BJ (cell line): ENCODE measurements at regions not wholly inside any gene's neighbourhood (a gene's known extent, or its start where the extent isn't known, plus 50 kb on each side); places are given as distances from the start of the nearest gene placed in this dataset.

Source experiments
- CTCF ChIA-PET: fragments of 350-600 bp; formaldehyde crosslinking; extraction: SDS; loops from one replicate; lab custom pipeline; 2021; ENCODE audit warnings: antibody characterized with exemption, inconsistent platforms; lab: Yijun Ruan, JAX
- POLR2A ChIA-PET: fragments of 300-600 bp; sonication (Branson Sonifier 250); formaldehyde crosslinking; extraction: SDS; loops from one replicate; lab custom pipeline; 2021; ENCODE audit warnings: antibody characterized with exemption; lab: Charles Lee
- DNase-seq: peaks from one replicate; pipeline ENCODE4 v3.0.0-alpha.2; 2011; ENCODE audit warnings: low read depth
- H3K27me3 ChIP-seq: 2 replicates; pipeline ENCODE4 v1.6.0; 2011; ENCODE audit warnings: low read length; ENCODE audit not compliant: control insufficient read depth, insufficient read depth
- H3K36me3 ChIP-seq: 2 replicates; pipeline ENCODE4 v1.5.1; 2011; ENCODE audit warnings: low read length; ENCODE audit not compliant: control insufficient read depth, insufficient read depth
- H3K4me3 ChIP-seq: 2 replicates; pipeline ENCODE4 v1.5.1; 2011; ENCODE audit warnings: low read depth, mild to moderate bottlenecking, control low read depth, low read length
- TF ChIP-seq, protein P1 (sequence below): IDR thresholded peaks from 2 replicates; pipeline ENCODE4 v1.5.1; 2011; ENCODE audit warnings: low read depth, mild to moderate bottlenecking, control low read depth, inconsistent platforms, low read length, moderate library complexity; ENCODE audit not compliant: insufficient read depth

DNA sequence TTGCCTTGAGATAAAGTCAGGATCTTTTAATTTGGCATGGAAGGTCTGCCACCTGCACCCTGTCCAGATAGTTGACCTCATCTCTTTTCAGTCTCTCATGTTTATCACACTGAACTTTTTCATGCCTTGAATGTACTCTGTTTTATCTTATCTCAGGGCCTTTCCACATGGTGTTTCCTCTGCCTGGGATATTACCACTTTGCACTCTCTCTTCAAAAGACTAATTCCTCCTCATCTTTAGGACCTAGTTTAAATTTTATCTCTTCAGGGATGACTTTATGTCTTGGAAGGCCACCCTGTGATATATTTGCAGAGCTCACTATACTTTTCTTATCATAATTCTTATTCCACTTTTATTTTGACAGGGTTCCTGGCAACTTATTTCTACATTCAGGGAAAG, 150.0 kb downstream of the DNAJB9 start:
- H3K36me3 ChIP-seq: no peaks in the 10 kb centered on the region
- no peaks in the 10 kb centered on the region for H3K27me3 ChIP-seq
- POLR2A ChIA-PET: no interaction called here
- CTCF ChIA-PET: no interaction called here
- H3K4me3 ChIP-seq: no peak overlapping the region
- TF ChIP-seq, protein P1, sequence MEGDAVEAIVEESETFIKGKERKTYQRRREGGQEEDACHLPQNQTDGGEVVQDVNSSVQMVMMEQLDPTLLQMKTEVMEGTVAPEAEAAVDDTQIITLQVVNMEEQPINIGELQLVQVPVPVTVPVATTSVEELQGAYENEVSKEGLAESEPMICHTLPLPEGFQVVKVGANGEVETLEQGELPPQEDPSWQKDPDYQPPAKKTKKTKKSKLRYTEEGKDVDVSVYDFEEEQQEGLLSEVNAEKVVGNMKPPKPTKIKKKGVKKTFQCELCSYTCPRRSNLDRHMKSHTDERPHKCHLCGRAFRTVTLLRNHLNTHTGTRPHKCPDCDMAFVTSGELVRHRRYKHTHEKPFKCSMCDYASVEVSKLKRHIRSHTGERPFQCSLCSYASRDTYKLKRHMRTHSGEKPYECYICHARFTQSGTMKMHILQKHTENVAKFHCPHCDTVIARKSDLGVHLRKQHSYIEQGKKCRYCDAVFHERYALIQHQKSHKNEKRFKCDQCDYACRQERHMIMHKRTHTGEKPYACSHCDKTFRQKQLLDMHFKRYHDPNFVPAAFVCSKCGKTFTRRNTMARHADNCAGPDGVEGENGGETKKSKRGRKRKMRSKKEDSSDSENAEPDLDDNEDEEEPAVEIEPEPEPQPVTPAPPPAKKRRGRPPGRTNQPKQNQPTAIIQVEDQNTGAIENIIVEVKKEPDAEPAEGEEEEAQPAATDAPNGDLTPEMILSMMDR: no peak
- DNase-seq: no peak

DNA sequence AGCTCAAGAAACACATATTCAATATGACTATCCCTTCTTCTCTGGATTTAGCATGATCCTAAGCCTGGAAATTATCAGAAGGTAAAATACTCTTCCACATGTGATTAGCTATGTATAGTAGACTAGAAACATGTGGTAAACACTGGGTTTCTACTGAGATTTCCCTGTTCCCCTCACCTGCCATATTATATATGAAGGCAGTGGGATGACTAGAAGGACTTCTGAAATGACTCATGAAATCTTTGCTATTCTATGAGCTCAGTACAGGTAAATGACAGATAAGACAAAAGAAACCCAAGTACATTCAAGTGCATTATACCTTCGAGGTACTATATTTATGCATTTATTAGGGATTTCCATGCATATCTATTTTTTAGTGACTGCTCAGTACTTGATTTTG, 152.9 kb downstream of the DNAJB9 start:
- ChIA-PET POLR2A (no interaction called here), CTCF (no interaction called here)
- TF ChIP-seq, protein P1: no peak
- H3K36me3 ChIP-seq: no peaks in the 10 kb centered on the region
- H3K27me3 ChIP-seq: no peaks in the 10 kb centered on the region
- DNase-seq: no peak
- H3K4me3 ChIP-seq: no peak overlapping the region

DNA sequence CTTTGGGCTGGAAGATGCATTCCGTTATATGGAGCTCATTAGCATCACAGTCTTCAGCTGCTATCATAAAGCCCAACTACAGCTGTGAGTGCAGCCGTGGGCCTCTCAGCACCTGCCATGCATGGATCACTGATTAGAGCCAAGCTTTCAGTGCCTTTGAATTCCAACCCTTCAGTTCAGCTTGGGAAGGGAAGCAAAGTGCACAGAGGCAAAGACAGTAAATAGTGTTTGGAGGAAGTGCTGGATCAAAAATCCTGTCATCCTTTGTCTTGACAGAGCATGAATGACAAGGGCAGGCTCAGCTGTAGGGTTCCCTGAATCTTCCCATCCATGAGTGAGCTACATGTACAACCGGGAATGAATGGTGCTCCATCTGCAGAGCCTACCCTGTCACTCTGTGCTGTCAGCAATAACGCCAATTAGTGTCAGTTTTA, 153.7 kb downstream of the DNAJB9 start:
- ChIA-PET CTCF (no interaction called here), POLR2A (no interaction called here)
- TF ChIP-seq, protein P1: no peak
- Histone ChIP-seq H3K4me3 (no peak overlapping the region), H3K27me3 (no peaks in the 10 kb centered on the region), H3K36me3 (no peaks in the 10 kb centered on the region)
- DNase-seq: no peak

DNA sequence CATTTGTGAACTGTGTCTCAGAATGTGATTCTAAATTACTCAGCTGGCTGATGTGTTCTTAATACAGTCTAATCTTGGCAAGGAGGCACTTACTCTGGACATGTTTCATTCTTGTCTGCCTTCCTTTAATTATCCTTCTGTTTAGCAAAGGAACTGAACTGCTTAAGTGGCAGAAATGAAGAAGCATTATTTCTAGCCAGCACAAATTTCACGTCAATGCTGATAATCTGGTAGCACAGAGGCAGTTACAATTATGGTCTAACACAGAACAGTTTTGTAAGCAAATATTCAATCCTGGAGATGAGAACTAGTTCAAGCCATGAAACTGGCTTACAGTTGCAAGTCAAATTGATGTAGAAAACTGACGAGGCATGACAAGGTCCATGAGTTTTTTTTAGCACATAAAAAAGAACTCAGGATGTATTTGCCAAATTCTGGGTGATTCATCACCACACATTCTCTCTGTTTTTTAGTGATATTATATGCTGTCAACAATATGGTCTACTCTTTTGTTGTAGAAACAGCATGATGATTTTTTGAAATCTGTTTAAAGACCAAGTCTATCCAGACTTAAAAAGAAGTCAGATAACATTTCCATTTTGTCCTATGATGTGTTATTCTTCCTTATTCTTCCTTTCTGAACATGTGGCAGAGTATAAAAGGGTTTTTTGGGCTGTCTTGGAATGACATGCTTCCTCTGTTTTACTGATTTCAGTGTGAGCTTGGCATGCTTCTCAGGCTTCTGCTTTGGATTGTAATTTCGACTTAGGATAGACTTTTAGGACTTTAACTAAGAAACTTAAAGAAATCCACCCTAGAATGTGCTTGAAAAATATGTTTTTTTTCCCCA, 154.8 kb downstream of the DNAJB9 start:
- Histone ChIP-seq H3K4me3 (no peak overlapping the region), H3K36me3 (no peaks in the 10 kb centered on the region), H3K27me3 (no peaks in the 10 kb centered on the region)
- no peak for DNase-seq
- TF ChIP-seq, protein P1: no peak
- CTCF ChIA-PET: no interaction called here
- POLR2A ChIA-PET: no interaction called here

DNA sequence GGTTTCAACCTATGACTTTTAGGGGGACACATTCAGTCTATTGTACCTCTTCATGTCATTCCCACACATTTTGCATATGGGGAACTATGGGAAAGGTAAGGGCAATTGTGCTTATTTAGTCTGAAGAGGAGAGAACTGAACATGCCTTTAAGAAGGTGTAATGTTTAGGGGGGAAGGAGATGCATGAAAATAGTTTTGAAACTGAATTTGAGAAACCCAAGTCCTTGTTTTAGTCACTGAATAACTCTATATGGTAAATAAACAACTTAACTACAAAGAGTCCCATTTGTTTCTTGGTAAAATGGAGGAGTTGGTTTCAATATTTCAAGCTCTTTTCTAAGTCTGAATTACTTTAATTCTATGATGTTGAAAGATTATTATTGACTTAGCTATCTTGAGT, 166.1 kb downstream of the DNAJB9 start:
- TF ChIP-seq, protein P1: no peak
- no peaks in the 10 kb centered on the region for H3K36me3 ChIP-seq
- H3K4me3 ChIP-seq: no peak overlapping the region
- CTCF ChIA-PET: no interaction called here
- POLR2A ChIA-PET: no interaction called here
- no peaks in the 10 kb centered on the region for H3K27me3 ChIP-seq
- no peak for DNase-seq
